ENCODE measurements at regions not wholly inside any gene's neighbourhood (a gene's known extent, or its start where the extent isn't known, plus 50 kb on each side); places are given as distances from the start of the nearest gene placed in this dataset.

- TF ChIP-seq, protein P1, sequence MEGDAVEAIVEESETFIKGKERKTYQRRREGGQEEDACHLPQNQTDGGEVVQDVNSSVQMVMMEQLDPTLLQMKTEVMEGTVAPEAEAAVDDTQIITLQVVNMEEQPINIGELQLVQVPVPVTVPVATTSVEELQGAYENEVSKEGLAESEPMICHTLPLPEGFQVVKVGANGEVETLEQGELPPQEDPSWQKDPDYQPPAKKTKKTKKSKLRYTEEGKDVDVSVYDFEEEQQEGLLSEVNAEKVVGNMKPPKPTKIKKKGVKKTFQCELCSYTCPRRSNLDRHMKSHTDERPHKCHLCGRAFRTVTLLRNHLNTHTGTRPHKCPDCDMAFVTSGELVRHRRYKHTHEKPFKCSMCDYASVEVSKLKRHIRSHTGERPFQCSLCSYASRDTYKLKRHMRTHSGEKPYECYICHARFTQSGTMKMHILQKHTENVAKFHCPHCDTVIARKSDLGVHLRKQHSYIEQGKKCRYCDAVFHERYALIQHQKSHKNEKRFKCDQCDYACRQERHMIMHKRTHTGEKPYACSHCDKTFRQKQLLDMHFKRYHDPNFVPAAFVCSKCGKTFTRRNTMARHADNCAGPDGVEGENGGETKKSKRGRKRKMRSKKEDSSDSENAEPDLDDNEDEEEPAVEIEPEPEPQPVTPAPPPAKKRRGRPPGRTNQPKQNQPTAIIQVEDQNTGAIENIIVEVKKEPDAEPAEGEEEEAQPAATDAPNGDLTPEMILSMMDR (IDR thresholded peaks at IDR 0.05) = no peak
- TF ChIP-seq POLR2A (IDR thresholded peaks at IDR 0.05) = no peak
Measured at GRCh38 chr15:70521576-70522322, 241.6 kb downstream of the UACA start.
